HG03521 (cell line): ENCODE measurements at regions not wholly inside any gene's neighbourhood (a gene's known extent, or its start where the extent isn't known, plus 50 kb on each side); places are given as distances from the start of the nearest gene placed in this dataset.
A peak's percentile ranks its signal among the peaks of the same experiment; 100 is the strongest.
"Not testable (repeated sequence)": the region's sequence is repeated elsewhere in the genome, so short reads cannot be mapped to it uniquely, and the experiment has no call there.

Experiments used
- ATAC-seq: cut with Tn5 transposase; IDR thresholded peaks from one replicate; pipeline ENCODE4 v1.9.1; 2021; ENCODE audit warnings: mild to moderate bottlenecking, moderate library complexity; ENCODE audit not compliant: unreplicated experiment

GRCh38 chr1:185681034-185681633 is 53.1 kb upstream of the HMCN1 start:
- no peak for ATAC-seq

- peak; percentile 50 for ATAC-seq
These were observed 53.7 kb upstream of the HMCN1 start for GRCh38 chr1:185680453-185680852.

GRCh38 chr1:185679220-185679619 is 55.0 kb upstream of the HMCN1 start:
- no peak for ATAC-seq

- ATAC-seq: no peak
These were observed 57.2 kb upstream of the HMCN1 start for GRCh38 chr1:185676969-185677368.

GRCh38 chr1:185674201-185674600 is 60.0 kb upstream of the HMCN1 start:
- ATAC-seq: no peak

- ATAC-seq: no peak
These were observed 61.4 kb upstream of the HMCN1 start for GRCh38 chr1:185672719-185673360.

- no peak for ATAC-seq
These were observed 64.0 kb upstream of the HMCN1 start for GRCh38 chr1:185670187-185670627.

- ATAC-seq: no peak
These were observed 66.2 kb upstream of the HMCN1 start for GRCh38 chr1:185668013-185668412.

- ATAC-seq: no peak
These were observed 67.6 kb upstream of the HMCN1 start for GRCh38 chr1:185666582-185666981.

- no peak for ATAC-seq
These were observed 70.4 kb upstream of the HMCN1 start for GRCh38 chr1:185663771-185664296.

GRCh38 chr1:185663332-185663731 is 70.9 kb upstream of the HMCN1 start:
- ATAC-seq: no peak

- no peak for ATAC-seq
These were observed 72.2 kb upstream of the HMCN1 start for GRCh38 chr1:185661971-185662370.

GRCh38 chr1:185656663-185657062 is 77.5 kb upstream of the HMCN1 start:
- no peak for ATAC-seq

GRCh38 chr1:185654952-185655314 is 79.3 kb upstream of the HMCN1 start:
- ATAC-seq: no peak

GRCh38 chr1:185654199-185654951 is 79.8 kb upstream of the HMCN1 start:
- no peak for ATAC-seq

- ATAC-seq: no peak
These were observed 80.6 kb upstream of the HMCN1 start for GRCh38 chr1:185653615-185654014.

- ATAC-seq: no peak
These were observed 81.8 kb upstream of the HMCN1 start for GRCh38 chr1:185652348-185652747.

GRCh38 chr1:185650602-185651230 is 83.5 kb upstream of the HMCN1 start:
- no peak for ATAC-seq

- no peak for ATAC-seq
These were observed 85.2 kb upstream of the HMCN1 start for GRCh38 chr1:185648858-185649589.

GRCh38 chr1:185647597-185648267 is 86.5 kb upstream of the HMCN1 start:
- ATAC-seq: not testable (repeated sequence)
